Panc1 (cell line): ENCODE measurements at regions not wholly inside any gene's neighbourhood (a gene's known extent, or its start where the extent isn't known, plus 50 kb on each side); places are given as distances from the start of the nearest gene placed in this dataset.

ENCODE experiments used
- ATAC-seq: fragments of 200-7000 bp; cut with Tn5 transposase; 2 replicates; pipeline ENCODE4 v1.9.1; 2020; ENCODE audit warnings: mild to moderate bottlenecking, moderate library complexity
- BruUV-seq: library from RNA; stranded (reverse); fragments of 400-500 nt; replicated peaks from 2 replicates; lab custom pipeline; 2021; lab: Mats Ljungman, UMichigan
- CTCF ChIA-PET: fragments of 300-600 bp; sonication (Branson Sonifier 250); formaldehyde crosslinking; loops from one replicate; lab custom pipeline; 2022; ENCODE audit warnings: antibody characterized with exemption; lab: Charles Lee
- POLR2A ChIA-PET: fragments of 300-600 bp; sonication (Branson Sonifier 250); formaldehyde crosslinking; loops from one replicate; lab custom pipeline; 2022; ENCODE audit warnings: antibody characterized with exemption; lab: Charles Lee
- DNase-seq: peaks from one replicate; pipeline ENCODE4 v3.0.0-alpha.2; 2010; ENCODE audit warnings: low read depth, low spot score
- H3K27ac ChIP-seq: 2 replicates; pipeline ENCODE4 v1.5.1; 2011; ENCODE audit warnings: mild to moderate bottlenecking, low read length, inconsistent platforms
- H3K27me3 ChIP-seq: fragments of 200-500 bp; sonication (Bioruptor generic); 2 replicates; pipeline ENCODE4 v1.6.0; 2014; ENCODE audit warnings: low read length, inconsistent platforms; ENCODE audit not compliant: control insufficient read depth, insufficient read depth
- H3K36me3 ChIP-seq: fragments of 200-500 bp; sonication (Bioruptor generic); 2 replicates; pipeline ENCODE4 v1.5.1; 2014; ENCODE audit warnings: inconsistent platforms, mild to moderate bottlenecking, low read length, moderate library complexity; ENCODE audit not compliant: control insufficient read depth, insufficient read depth
- H3K4me1 ChIP-seq: 2 replicates; pipeline ENCODE4 v1.5.1; 2011; ENCODE audit warnings: inconsistent platforms, mild to moderate bottlenecking, low read length, moderate library complexity; ENCODE audit not compliant: control insufficient read depth, insufficient read depth
- H3K4me3 ChIP-seq, 2 experiments: 2 replicates each; pipeline ENCODE4 v1.5.1; 2011 to 2012; ENCODE audit warnings: low read depth in 2 of 2, low read length in 2 of 2, mild to moderate bottlenecking in 2 of 2, inconsistent platforms in 1 of 2, moderate library complexity in 1 of 2
- H3K9me3 ChIP-seq: fragments of 200-500 bp; sonication (Bioruptor generic); 2 replicates; pipeline ENCODE4 v1.5.1; 2014; ENCODE audit warnings: low read depth, mild to moderate bottlenecking, inconsistent platforms, low read length, moderate library complexity; ENCODE audit not compliant: control insufficient read depth, insufficient read depth
- CTCF ChIP-seq: fragments of 450-650 bp; IDR thresholded peaks from 2 replicates; pipeline ENCODE4 v1.5.1; 2017; ENCODE audit warnings: mild to moderate bottlenecking
- POLR2AphosphoS5 ChIP-seq: IDR thresholded peaks from 2 replicates; pipeline ENCODE4 v1.6.1; 2012; ENCODE audit warnings: mild to moderate bottlenecking, low read depth, low read length, moderate library complexity
- REST ChIP-seq, 2 experiments: IDR thresholded peaks; 2 replicates each; pipeline ENCODE4 v1.6.1; 2011 to 2012; ENCODE audit warnings: low read depth in 2 of 2, control low read depth in 1 of 2, low read length in 1 of 2, mild to moderate bottlenecking in 1 of 2, moderate library complexity in 1 of 2; ENCODE audit not compliant: insufficient read depth in 1 of 2
- SIN3A ChIP-seq: IDR thresholded peaks from 2 replicates; pipeline ENCODE4 v1.6.1; 2012; ENCODE audit warnings: low read depth, mild to moderate bottlenecking, low read length, moderate library complexity, borderline replicate concordance; ENCODE audit not compliant: insufficient read depth
- TCF7L2 ChIP-seq: IDR thresholded peaks from 2 replicates; pipeline ENCODE4 v1.6.1; 2011; ENCODE audit warnings: mild to moderate bottlenecking, low read depth, low read length, inconsistent platforms
- in situ Hi-C: cut with HindIII; loops from 2 replicates; pipeline ENCODE4 v1.10.0; 2016; ENCODE audit warnings: low sequenced_read_pairs, low pct_unique_long_range_greater_than_20kb
- intact Hi-C: fragments of 100-400 bp; cut with micrococcal nuclease; formaldehyde crosslinking; loops from one replicate; pipeline ENCODE4 v1.10.0; 2022; ENCODE audit not compliant: unreplicated experiment

- no TSS peak for BruUV-seq
- in situ Hi-C loops: no loop called here
- Histone ChIP-seq H3K27ac (no peak overlapping the region), H3K36me3 (no peaks in the 10 kb centered on the region), H3K4me3 (no peak overlapping the region), H3K4me1 (0 out of 2 replicates have a peak, but pooled peaks cover 2% of the 10 kb centered on the region), H3K27me3 (no peaks in the 10 kb centered on the region), H3K9me3 (no peaks in the 10 kb centered on the region)
- ATAC-seq: no peak
- ChIA-PET POLR2A (no interaction called here), CTCF (no interaction called here)
- TF ChIP-seq TCF7L2 (no peak), SIN3A (no peak), POLR2AphosphoS5 (no peak), REST (IDR thresholded peaks at IDR 0.05; ENCODE audit: insufficient read depth in 1 of 2, low read depth in 2 of 2, low read length in 1 of 2) (peak; percentile 70 to 83), CTCF (no peak)
- intact Hi-C loops: no loop called here
- no peak for DNase-seq
Measured at GRCh38 chr22:42326301-42326700, 55.8 kb upstream of the TCF20 start.

- TF ChIP-seq POLR2AphosphoS5 (no peak), SIN3A (no peak), TCF7L2 (no peak), REST (IDR thresholded peaks at IDR 0.05; ENCODE audit: insufficient read depth in 1 of 2, low read depth in 2 of 2, low read length in 1 of 2) (no peak), CTCF (no peak)
- no peak overlapping the region for H3K27ac ChIP-seq
- ChIA-PET CTCF (no interaction called here), POLR2A (no interaction called here)
- no peak for DNase-seq
- H3K9me3 ChIP-seq: no peaks in the 10 kb centered on the region
- in situ Hi-C loops: no loop called here
- BruUV-seq: no TSS peak
- ATAC-seq: peak; percentile 54
- intact Hi-C loops: no loop called here
- no peaks in the 10 kb centered on the region for H3K27me3 ChIP-seq
- H3K4me1 ChIP-seq: 0 out of 2 replicates have a peak, but pooled peaks cover 2% of the 10 kb centered on the region
- H3K36me3 ChIP-seq: no peaks in the 10 kb centered on the region
- H3K4me3 ChIP-seq: no peak overlapping the region
Measured at GRCh38 chr22:42324990-42325710, 54.7 kb upstream of the TCF20 start.
